Ascending aorta (tissue), 2 donors: ENCODE measurements at regions not wholly inside any gene's neighbourhood (a gene's known extent, or its start where the extent isn't known, plus 50 kb on each side); places are given as distances from the start of the nearest gene placed in this dataset.

ENCODE experiments used
- DNase-seq, 2 donors: peaks; one replicate each; pipeline ENCODE4 v3.0.0-alpha.2; 2019; ENCODE audit warnings: low spot score in 2 of 2
- H3K27ac ChIP-seq, 2 donors: fragments of 200-600 bp; sonication (generic); one replicate each; pipeline ENCODE4 v1.5.1; 2016 to 2017; ENCODE audit warnings: mild to moderate bottlenecking in 1 of 2
- H3K27me3 ChIP-seq: fragments of 200-600 bp; sonication (generic); one replicate; pipeline ENCODE4 v1.5.1; 2017
- H3K36me3 ChIP-seq, 2 donors: fragments of 200-600 bp; sonication (generic); one replicate each; pipeline ENCODE4 v1.5.1; 2016
- H3K4me1 ChIP-seq, 2 donors: fragments of 200-600 bp; sonication (generic); one replicate each; pipeline ENCODE4 v1.5.1; 2016 to 2017; ENCODE audit warnings: mild to moderate bottlenecking in 1 of 2
- H3K4me3 ChIP-seq, 2 donors: fragments of 200-600 bp; sonication (generic); one replicate each; pipeline ENCODE4 v1.5.1; 2016 to 2017; ENCODE audit warnings: mild to moderate bottlenecking in 1 of 2
- H3K9me3 ChIP-seq, 2 donors: fragments of 200-600 bp; sonication (generic); one replicate each; pipeline ENCODE4 v1.5.1; 2016
- intact Hi-C: fragments of 100-400 bp; cut with DNase I; formaldehyde crosslinking; loops from one replicate; pipeline ENCODE4 v1.15.1; 2023
- TF ChIP-seq, protein P1 (sequence below), 3 experiments: fragments of 200-600 bp in 2 of 3; fragments of 450-650 bp in 1 of 3; sonication (generic) in 2 of 3; IDR thresholded peaks; one replicate each; pipeline ENCODE4 v1.5.1; 2016 to 2019; ENCODE audit warnings: antibody characterized with exemption in 3 of 3, mild to moderate bottlenecking in 1 of 3, moderate library complexity in 1 of 3

DNA sequence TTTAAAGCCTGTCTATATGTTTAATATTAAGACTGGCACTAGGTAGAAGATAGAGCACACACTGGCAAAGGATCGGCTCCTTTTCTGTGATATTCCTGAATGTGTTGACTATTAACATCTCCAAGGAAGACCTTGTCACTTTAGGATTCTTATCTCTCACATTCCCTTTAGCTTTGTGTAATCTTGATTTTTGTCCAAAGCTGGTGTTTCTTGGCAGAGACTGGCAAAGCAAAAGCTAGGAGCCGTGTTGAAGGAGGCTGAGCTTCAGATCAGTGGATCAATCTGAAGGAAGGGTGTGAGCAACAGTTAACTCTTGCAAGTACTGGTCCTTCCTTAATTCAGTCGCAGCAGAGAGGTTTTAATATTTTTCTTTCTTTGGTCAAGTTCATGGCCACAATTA is 830.4 kb upstream of the ZNF608 start:
- H3K9me3 ChIP-seq, result no peaks in the 10 kb centered on the region
- H3K27ac ChIP-seq, result peak overlapping the region; percentile 6 to 45
- TF ChIP-seq, protein P1, sequence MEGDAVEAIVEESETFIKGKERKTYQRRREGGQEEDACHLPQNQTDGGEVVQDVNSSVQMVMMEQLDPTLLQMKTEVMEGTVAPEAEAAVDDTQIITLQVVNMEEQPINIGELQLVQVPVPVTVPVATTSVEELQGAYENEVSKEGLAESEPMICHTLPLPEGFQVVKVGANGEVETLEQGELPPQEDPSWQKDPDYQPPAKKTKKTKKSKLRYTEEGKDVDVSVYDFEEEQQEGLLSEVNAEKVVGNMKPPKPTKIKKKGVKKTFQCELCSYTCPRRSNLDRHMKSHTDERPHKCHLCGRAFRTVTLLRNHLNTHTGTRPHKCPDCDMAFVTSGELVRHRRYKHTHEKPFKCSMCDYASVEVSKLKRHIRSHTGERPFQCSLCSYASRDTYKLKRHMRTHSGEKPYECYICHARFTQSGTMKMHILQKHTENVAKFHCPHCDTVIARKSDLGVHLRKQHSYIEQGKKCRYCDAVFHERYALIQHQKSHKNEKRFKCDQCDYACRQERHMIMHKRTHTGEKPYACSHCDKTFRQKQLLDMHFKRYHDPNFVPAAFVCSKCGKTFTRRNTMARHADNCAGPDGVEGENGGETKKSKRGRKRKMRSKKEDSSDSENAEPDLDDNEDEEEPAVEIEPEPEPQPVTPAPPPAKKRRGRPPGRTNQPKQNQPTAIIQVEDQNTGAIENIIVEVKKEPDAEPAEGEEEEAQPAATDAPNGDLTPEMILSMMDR (IDR thresholded peaks at IDR 0.05), result no peak
- peaks cover 6 to 11% of the 10 kb centered on the region in 2 donors for H3K4me1 ChIP-seq
- intact Hi-C loops, result no loop called here
- H3K4me3 ChIP-seq, result no peak overlapping the region
- no peaks in the 10 kb centered on the region for H3K27me3 ChIP-seq
- no peaks in the 10 kb centered on the region for H3K36me3 ChIP-seq
- DNase-seq, result no peak

DNA sequence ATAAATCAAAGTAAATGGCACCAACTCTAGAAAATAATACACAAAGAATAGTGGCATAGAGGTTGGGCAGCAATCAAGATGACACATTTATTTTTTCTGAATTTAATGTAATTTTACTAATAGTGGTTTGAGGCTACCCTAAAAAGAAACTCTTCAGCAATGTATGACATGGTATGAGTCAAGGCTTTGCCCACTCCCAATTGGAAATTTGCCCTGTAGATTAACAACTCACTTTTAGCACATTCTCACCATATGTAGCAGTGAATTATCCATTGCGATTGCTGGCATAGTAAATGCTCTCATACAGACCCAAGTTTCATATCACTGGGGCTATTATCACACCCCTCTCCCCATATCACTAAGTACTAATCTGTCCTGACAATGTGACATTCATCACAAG is 832.1 kb upstream of the ZNF608 start:
- Histone ChIP-seq H3K27me3 (no peaks in the 10 kb centered on the region), H3K4me1 (peaks cover 6 to 21% of the 10 kb centered on the region in 2 donors), H3K27ac (no peak overlapping the region), H3K36me3 (no peaks in the 10 kb centered on the region), H3K4me3 (no peak overlapping the region), H3K9me3 (no peaks in the 10 kb centered on the region)
- no peak for DNase-seq
- TF ChIP-seq, protein P1 (IDR thresholded peaks at IDR 0.05), result no peak
- intact Hi-C loops, result no loop called here

DNA sequence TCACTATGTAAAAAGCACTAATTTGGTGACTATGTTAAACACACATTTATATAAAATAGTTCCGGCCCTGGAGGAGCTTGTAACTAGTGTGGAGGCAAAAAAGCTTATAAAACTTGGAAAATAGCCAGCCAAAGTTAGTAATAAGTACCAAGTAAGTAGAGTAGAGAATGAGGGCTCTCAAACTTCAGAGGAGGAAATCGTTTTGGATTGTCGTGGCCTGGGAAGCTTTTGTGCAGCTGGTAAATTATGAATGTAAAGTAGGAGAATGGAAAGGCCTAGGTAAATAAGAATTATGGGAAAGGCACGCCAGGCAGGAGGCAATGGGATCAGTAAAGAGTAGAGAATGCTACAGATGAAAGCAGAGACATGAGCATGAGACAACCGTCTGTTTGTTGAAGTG is 832.7 kb upstream of the ZNF608 start:
- Histone ChIP-seq H3K27ac (no peak overlapping the region), H3K27me3 (no peaks in the 10 kb centered on the region), H3K9me3 (no peaks in the 10 kb centered on the region), H3K4me1 (peaks cover 6 to 26% of the 10 kb centered on the region in 2 donors), H3K36me3 (no peaks in the 10 kb centered on the region), H3K4me3 (no peak overlapping the region)
- TF ChIP-seq, protein P1 (IDR thresholded peaks at IDR 0.05), result no peak
- DNase-seq, result no peak
- intact Hi-C loops, result no loop called here

DNA sequence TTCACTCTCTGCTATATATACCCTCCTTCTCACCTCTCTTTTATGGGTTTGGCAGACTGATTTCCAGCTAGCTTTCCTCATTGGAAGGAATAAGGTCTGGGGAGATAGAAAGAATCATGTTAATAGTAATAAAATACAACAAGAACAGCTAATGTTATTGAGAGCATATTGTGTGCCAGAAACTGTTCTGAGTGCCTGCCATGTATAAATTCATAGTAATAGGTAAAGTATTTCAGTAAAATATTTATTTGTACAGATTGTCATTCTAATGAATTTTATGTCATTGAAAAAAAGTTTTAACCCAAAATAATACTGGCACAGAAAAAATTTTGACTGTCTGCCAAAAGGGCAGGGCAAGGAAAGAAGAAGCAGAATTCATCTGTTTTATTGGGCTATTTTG is 834.9 kb upstream of the ZNF608 start:
- H3K27me3 ChIP-seq, result no peaks in the 10 kb centered on the region
- no peak overlapping the region for H3K4me3 ChIP-seq
- DNase-seq, result no peak
- H3K36me3 ChIP-seq, result no peaks in the 10 kb centered on the region
- no peaks in the 10 kb centered on the region for H3K9me3 ChIP-seq
- H3K4me1 ChIP-seq, result peaks cover 0 to 24% of the 10 kb centered on the region in 2 donors
- intact Hi-C loops, result no loop called here
- TF ChIP-seq, protein P1 (IDR thresholded peaks at IDR 0.05), result no peak
- H3K27ac ChIP-seq, result no peak overlapping the region

- Histone ChIP-seq H3K27ac (no peak overlapping the region), H3K27me3 (no peaks in the 10 kb centered on the region), H3K9me3 (no peaks in the 10 kb centered on the region), H3K4me1 (peaks cover 0 to 24% of the 10 kb centered on the region in 2 donors), H3K36me3 (no peaks in the 10 kb centered on the region), H3K4me3 (no peak overlapping the region)
- DNase-seq, result no peak
- TF ChIP-seq, protein P1 (IDR thresholded peaks at IDR 0.05), result no peak
- intact Hi-C loops, result no loop called here
Measured at GRCh38 chr5:125582352-125582751, 835.9 kb upstream of the ZNF608 start.
